VCaP (cell line): ENCODE measurements at regions not wholly inside any gene's neighbourhood (a gene's known extent, or its start where the extent isn't known, plus 50 kb on each side); places are given as distances from the start of the nearest gene placed in this dataset.

Experiments used
- H3K27ac ChIP-seq: fragments of 450-650 bp; 2 replicates; pipeline ENCODE4 v1.5.1; 2017
- CTCF ChIP-seq: fragments of 450-650 bp; conservative IDR thresholded peaks from 2 replicates; pipeline ENCODE4 v1.5.1; 2017; ENCODE audit warnings: mild to moderate bottlenecking, moderate library complexity

GRCh38 chr17:33385713-33386112 lies 92.6 kb upstream of the ASIC2 start:
- peak overlapping the region; percentile 35; the same call in 1 of the 2 replicates for H3K27ac ChIP-seq
- no peak for TF ChIP-seq CTCF

- no peak overlapping the region for H3K27ac ChIP-seq
- no peak for TF ChIP-seq CTCF
These were observed 94.3 kb upstream of the ASIC2 start for GRCh38 chr17:33387406-33387805.

- no peak for TF ChIP-seq CTCF
These were observed 96.5 kb upstream of the ASIC2 start for GRCh38 chr17:33389504-33390135.

GRCh38 chr17:33390479-33391176 lies 97.5 kb upstream of the ASIC2 start:
- no peak overlapping the region for H3K27ac ChIP-seq
- TF ChIP-seq CTCF = no peak

More at GRCh38 chr17:33389504-33390135, 96.5 kb upstream of the ASIC2 start:
- H3K27ac ChIP-seq = no peak overlapping the region

GRCh38 chr17:33396818-33397217 lies 103.7 kb upstream of the ASIC2 start:
- no peak overlapping the region for H3K27ac ChIP-seq
- no peak for TF ChIP-seq CTCF

GRCh38 chr17:33398386-33398785 lies 105.3 kb upstream of the ASIC2 start:
- TF ChIP-seq CTCF = no peak

GRCh38 chr17:33401249-33401648 lies 108.2 kb upstream of the ASIC2 start:
- H3K27ac ChIP-seq = no peak overlapping the region
- TF ChIP-seq CTCF = no peak

More at GRCh38 chr17:33398386-33398785, 105.3 kb upstream of the ASIC2 start:
- no peak overlapping the region for H3K27ac ChIP-seq
